SK-N-SH treated with all-trans-retinoic acid at 6 μM for 48 hours (cell line): ENCODE measurements at regions not wholly inside any gene's neighbourhood (a gene's known extent, or its start where the extent isn't known, plus 50 kb on each side); places are given as distances from the start of the nearest gene placed in this dataset.

Experiments used
- ATAC-seq: fragments of 200-7000 bp; cut with Tn5 transposase; 3 replicates; pipeline ENCODE4 v1.9.1; 2020; ENCODE audit warnings: mild to moderate bottlenecking, moderate library complexity
- ARNTL ChIP-seq: fragments of 450-650 bp; formaldehyde crosslinking; IDR thresholded peaks from 2 replicates; pipeline ENCODE4 v1.5.0; 2020; ENCODE audit warnings: low read depth, mild to moderate bottlenecking, moderate library complexity, borderline replicate concordance
- BACH2 ChIP-seq: fragments of 250-450 bp; sonication (Bioruptor Pico); IDR thresholded peaks from 2 replicates; pipeline ENCODE4 v1.9.0; 2021; ENCODE audit warnings: mild to moderate bottlenecking, borderline replicate concordance
- CSDC2 ChIP-seq: fragments of 250-450 bp; sonication (Bioruptor Pico); IDR thresholded peaks from 2 replicates; pipeline ENCODE4 v1.5.0; 2020; ENCODE audit warnings: mild to moderate bottlenecking, moderate library complexity
- CSRNP3 ChIP-seq: fragments of 250-450 bp; sonication (Bioruptor Pico); IDR thresholded peaks from 2 replicates; pipeline ENCODE4 v1.5.1; 2021; ENCODE audit warnings: mild to moderate bottlenecking, moderate library complexity
- ESRRG ChIP-seq: fragments of 250-450 bp; sonication (Bioruptor Pico); IDR thresholded peaks from 2 replicates; pipeline ENCODE4 v1.6.1; 2021; ENCODE audit warnings: mild to moderate bottlenecking
- ISL1 ChIP-seq: fragments of 250-450 bp; sonication (Bioruptor Pico); IDR thresholded peaks from 2 replicates; pipeline ENCODE4 v2.1.2; 2022; ENCODE audit warnings: mild to moderate bottlenecking, moderate library complexity
- OSR1 ChIP-seq: fragments of 250-450 bp; sonication (Bioruptor Pico); IDR thresholded peaks from 2 replicates; pipeline ENCODE4 v1.8.0; 2022; ENCODE audit warnings: moderate library complexity, mild to moderate bottlenecking, inconsistent platforms
- PATZ1 ChIP-seq: fragments of 250-450 bp; sonication (Bioruptor Pico); IDR thresholded peaks from 2 replicates; pipeline ENCODE4 v1.8.0; 2020; ENCODE audit warnings: mild to moderate bottlenecking, moderate library complexity, borderline replicate concordance
- POU6F1 ChIP-seq: fragments of 250-450 bp; sonication (Bioruptor Pico); IDR thresholded peaks from 2 replicates; pipeline ENCODE4 v1.8.0; 2021; ENCODE audit warnings: low read depth, mild to moderate bottlenecking, moderate library complexity, borderline replicate concordance
- PPARA ChIP-seq: fragments of 250-450 bp; sonication (Bioruptor Pico); IDR thresholded peaks from 2 replicates; pipeline ENCODE4 v1.5.0; 2020; ENCODE audit warnings: mild to moderate bottlenecking, borderline replicate concordance
- RARB ChIP-seq: fragments of 250-450 bp; sonication (Bioruptor Pico); IDR thresholded peaks from 2 replicates; pipeline ENCODE4 v1.8.0; 2021; ENCODE audit warnings: mild to moderate bottlenecking, moderate library complexity
- SNAI2 ChIP-seq: fragments of 250-450 bp; sonication (Bioruptor Pico); IDR thresholded peaks from 2 replicates; pipeline ENCODE4 v1.5.0; 2020; ENCODE audit warnings: mild to moderate bottlenecking, moderate library complexity
- TOX ChIP-seq: fragments of 250-450 bp; sonication (Bioruptor Pico); IDR thresholded peaks from 2 replicates; pipeline ENCODE4 v1.8.0; 2021; ENCODE audit warnings: mild to moderate bottlenecking, moderate library complexity, borderline replicate concordance
- TSHZ2 ChIP-seq: fragments of 250-450 bp; sonication (Bioruptor Pico); IDR thresholded peaks from 2 replicates; pipeline ENCODE4 v1.5.0; 2020; ENCODE audit warnings: mild to moderate bottlenecking, moderate library complexity
- ZC3H10 ChIP-seq: fragments of 250-450 bp; sonication (Bioruptor Pico); IDR thresholded peaks from 2 replicates; pipeline ENCODE4 v1.5.1; 2021; ENCODE audit warnings: mild to moderate bottlenecking, moderate library complexity
- ZFP30 ChIP-seq: fragments of 450-650 bp; formaldehyde crosslinking; IDR thresholded peaks from 2 replicates; pipeline ENCODE4 v1.5.0; 2022; ENCODE audit warnings: mild to moderate bottlenecking, moderate library complexity
- ZNF565 ChIP-seq: fragments of 450-650 bp; formaldehyde crosslinking; conservative IDR thresholded peaks from 2 replicates; pipeline ENCODE4 v1.5.0; 2020; ENCODE audit warnings: low read depth, mild to moderate bottlenecking, moderate library complexity
- ZNF70 ChIP-seq: fragments of 450-650 bp; formaldehyde crosslinking; IDR thresholded peaks from 2 replicates; pipeline ENCODE4 v1.5.0; 2020; ENCODE audit warnings: mild to moderate bottlenecking, moderate library complexity

- no peak for ATAC-seq
- no peak for TF ChIP-seq PATZ1 (CRISPR knock-in tag)
- TF ChIP-seq RARB: no peak
- no peak for TF ChIP-seq ZNF565 (CRISPR knock-in tag)
- TF ChIP-seq TOX: no peak
- TF ChIP-seq ISL1: no peak
- TF ChIP-seq OSR1 (CRISPR knock-in tag): no peak
- no peak for TF ChIP-seq ARNTL (CRISPR knock-in tag)
- no peak for TF ChIP-seq CSRNP3 (CRISPR knock-in tag)
- TF ChIP-seq CSDC2 (CRISPR knock-in tag): no peak
- TF ChIP-seq BACH2 (CRISPR knock-in tag): no peak
- no peak for TF ChIP-seq SNAI2 (CRISPR knock-in tag)
- TF ChIP-seq PPARA (CRISPR knock-in tag): no peak
- no peak for TF ChIP-seq ZNF70 (CRISPR knock-in tag)
- no peak for TF ChIP-seq ESRRG (CRISPR knock-in tag)
- TF ChIP-seq ZC3H10 (CRISPR knock-in tag): no peak
- TF ChIP-seq ZFP30 (CRISPR knock-in tag): no peak
- TF ChIP-seq TSHZ2: no peak
These were observed 141.9 kb downstream of the BTG1 start for GRCh38 chr12:92003701-92004100.

GRCh38 chr12:92002673-92003382, 142.8 kb downstream of the BTG1 start:
- ATAC-seq: no peak
- TF ChIP-seq POU6F1: no peak

GRCh38 chr12:92002195-92002649, 143.4 kb downstream of the BTG1 start:
- ATAC-seq: no peak
- TF ChIP-seq SNAI2 (CRISPR knock-in tag) (no peak), CSDC2 (CRISPR knock-in tag) (no peak), PATZ1 (CRISPR knock-in tag) (no peak), ISL1 (no peak), TSHZ2 (no peak), RARB (no peak), ZNF70 (CRISPR knock-in tag) (no peak), ZFP30 (CRISPR knock-in tag) (no peak), ESRRG (CRISPR knock-in tag) (no peak), BACH2 (CRISPR knock-in tag) (no peak), ZC3H10 (CRISPR knock-in tag) (no peak)
- TF ChIP-seq, all 23 proteins: peak for 0
